ENCODE measurements at regions not wholly inside any gene's neighbourhood (a gene's known extent, or its start where the extent isn't known, plus 50 kb on each side); places are given as distances from the start of the nearest gene placed in this dataset.

DNA sequence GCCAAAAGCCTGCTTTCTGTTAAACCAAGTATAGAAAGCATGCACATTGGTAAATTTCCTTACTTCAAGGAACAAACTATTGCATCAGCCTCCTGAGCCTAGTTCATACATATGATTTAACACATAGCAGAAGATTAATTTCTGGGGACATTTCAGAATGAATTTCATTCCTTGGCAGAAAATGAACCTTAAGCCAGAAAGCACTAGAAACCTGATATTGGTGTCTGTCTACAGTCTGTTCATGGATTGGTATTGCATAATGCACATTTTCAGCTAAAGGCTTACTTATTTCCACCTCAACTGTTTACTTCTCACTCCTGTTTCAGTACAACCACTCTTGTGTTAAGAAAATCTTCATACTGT, 1471.8 kb upstream of the NUDT12 start:
- DNase-seq (ENCODE audit: low read depth, low spot score) (no peak), ATAC-seq (no peak)
- BruUV-seq (replicated peaks): no TSS peak
- Histone ChIP-seq H3K27ac (ENCODE audit: low read depth, low read length) (no peak overlapping the region), H2AFZ (ENCODE audit: low read depth, low read length, poor library complexity, severe bottlenecking) (no peak overlapping the region), H3K4me1 (ENCODE audit: control insufficient read depth in 1 of 2, insufficient read depth in 2 of 2, low read length in 2 of 2) (no peaks in the 10 kb centered on the region), H3K9me2 (ENCODE audit: insufficient read depth) (peaks cover 2% of the 10 kb centered on the region; the same call in 1 of the 2 replicates), H3K4me3 (replicated peaks in 1 of 2; ENCODE audit: low read depth in 1 of 2, low read length in 2 of 2) (no peak overlapping the region), H3K79me2 (ENCODE audit: insufficient read depth, low read length) (no peaks in the 10 kb centered on the region), H3K4me2 (ENCODE audit: low read length) (no peak overlapping the region), H3K27me3 (ENCODE audit: insufficient read depth, low read length) (no peaks in the 10 kb centered on the region), H4K20me1 (ENCODE audit: insufficient read depth) (no peaks in the 10 kb centered on the region), H3K9ac (ENCODE audit: low read length) (no peak overlapping the region), H3K36me3 (ENCODE audit: control insufficient read depth in 1 of 2, insufficient read depth in 2 of 2, low read length in 2 of 2) (no peaks in the 10 kb centered on the region), H3K9me3 (ENCODE audit: control insufficient read depth in 1 of 2, insufficient read depth in 1 of 2, low read depth in 1 of 2, low read length in 2 of 2) (no peaks in the 10 kb centered on the region)
- ChIA-PET RAD21 (ENCODE audit: low non-redundant PET in 1 of 2, low total read pairs in 2 of 2, uncharacterized antibody in 2 of 2, unreplicated experiment in 2 of 2) (no interaction called here), POLR2A (no interaction called here), CTCF (no interaction called here)
- intact Hi-C loops (cut with micrococcal nuclease): no loop called here
- TF ChIP-seq EGR1 (IDR thresholded peaks at IDR 0.05; ENCODE audit: low read depth): no peak
- no peak for TF ChIP-seq SRF (IDR thresholded peaks at IDR 0.05; ENCODE audit: low read depth)
- no peak for TF ChIP-seq YY1 (IDR thresholded peaks at IDR 0.05; ENCODE audit: extremely low read depth, insufficient replicate concordance, low read depth, low read length)
- TF ChIP-seq, protein P1, sequence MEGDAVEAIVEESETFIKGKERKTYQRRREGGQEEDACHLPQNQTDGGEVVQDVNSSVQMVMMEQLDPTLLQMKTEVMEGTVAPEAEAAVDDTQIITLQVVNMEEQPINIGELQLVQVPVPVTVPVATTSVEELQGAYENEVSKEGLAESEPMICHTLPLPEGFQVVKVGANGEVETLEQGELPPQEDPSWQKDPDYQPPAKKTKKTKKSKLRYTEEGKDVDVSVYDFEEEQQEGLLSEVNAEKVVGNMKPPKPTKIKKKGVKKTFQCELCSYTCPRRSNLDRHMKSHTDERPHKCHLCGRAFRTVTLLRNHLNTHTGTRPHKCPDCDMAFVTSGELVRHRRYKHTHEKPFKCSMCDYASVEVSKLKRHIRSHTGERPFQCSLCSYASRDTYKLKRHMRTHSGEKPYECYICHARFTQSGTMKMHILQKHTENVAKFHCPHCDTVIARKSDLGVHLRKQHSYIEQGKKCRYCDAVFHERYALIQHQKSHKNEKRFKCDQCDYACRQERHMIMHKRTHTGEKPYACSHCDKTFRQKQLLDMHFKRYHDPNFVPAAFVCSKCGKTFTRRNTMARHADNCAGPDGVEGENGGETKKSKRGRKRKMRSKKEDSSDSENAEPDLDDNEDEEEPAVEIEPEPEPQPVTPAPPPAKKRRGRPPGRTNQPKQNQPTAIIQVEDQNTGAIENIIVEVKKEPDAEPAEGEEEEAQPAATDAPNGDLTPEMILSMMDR (IDR thresholded peaks at IDR 0.05 in 2 of 3, conservative IDR thresholded peaks at IDR 0.05 in 1 of 3; ENCODE audit: borderline replicate concordance in 1 of 3, insufficient read depth in 1 of 3, low read depth in 2 of 3, low read length in 2 of 3): no peak
- no peak for TF ChIP-seq CBX3 (IDR thresholded peaks at IDR 0.05; ENCODE audit: low read depth)
- no peak for TF ChIP-seq TCF7L2 (IDR thresholded peaks at IDR 0.05; ENCODE audit: borderline replicate concordance, extremely low read depth, insufficient read depth, insufficient read length)
- TF ChIP-seq CEBPB (IDR thresholded peaks at IDR 0.05; ENCODE audit: low read depth): no peak
- TF ChIP-seq EZH2phosphoT487 (IDR thresholded peaks at IDR 0.05; ENCODE audit: borderline replicate concordance): no peak
- TF ChIP-seq POLR2AphosphoS5 (IDR thresholded peaks at IDR 0.05; ENCODE audit: low read depth, low read length): no peak
- TF ChIP-seq ZFX (IDR thresholded peaks at IDR 0.05): no peak
- TF ChIP-seq JUND (IDR thresholded peaks at IDR 0.05): no peak
- TF ChIP-seq RAD21 (IDR thresholded peaks at IDR 0.05; ENCODE audit: low read depth): no peak
- no peak for TF ChIP-seq ZNF274 (IDR thresholded peaks at IDR 0.05; ENCODE audit: low read depth, low read length)
- TF ChIP-seq, protein P2, sequence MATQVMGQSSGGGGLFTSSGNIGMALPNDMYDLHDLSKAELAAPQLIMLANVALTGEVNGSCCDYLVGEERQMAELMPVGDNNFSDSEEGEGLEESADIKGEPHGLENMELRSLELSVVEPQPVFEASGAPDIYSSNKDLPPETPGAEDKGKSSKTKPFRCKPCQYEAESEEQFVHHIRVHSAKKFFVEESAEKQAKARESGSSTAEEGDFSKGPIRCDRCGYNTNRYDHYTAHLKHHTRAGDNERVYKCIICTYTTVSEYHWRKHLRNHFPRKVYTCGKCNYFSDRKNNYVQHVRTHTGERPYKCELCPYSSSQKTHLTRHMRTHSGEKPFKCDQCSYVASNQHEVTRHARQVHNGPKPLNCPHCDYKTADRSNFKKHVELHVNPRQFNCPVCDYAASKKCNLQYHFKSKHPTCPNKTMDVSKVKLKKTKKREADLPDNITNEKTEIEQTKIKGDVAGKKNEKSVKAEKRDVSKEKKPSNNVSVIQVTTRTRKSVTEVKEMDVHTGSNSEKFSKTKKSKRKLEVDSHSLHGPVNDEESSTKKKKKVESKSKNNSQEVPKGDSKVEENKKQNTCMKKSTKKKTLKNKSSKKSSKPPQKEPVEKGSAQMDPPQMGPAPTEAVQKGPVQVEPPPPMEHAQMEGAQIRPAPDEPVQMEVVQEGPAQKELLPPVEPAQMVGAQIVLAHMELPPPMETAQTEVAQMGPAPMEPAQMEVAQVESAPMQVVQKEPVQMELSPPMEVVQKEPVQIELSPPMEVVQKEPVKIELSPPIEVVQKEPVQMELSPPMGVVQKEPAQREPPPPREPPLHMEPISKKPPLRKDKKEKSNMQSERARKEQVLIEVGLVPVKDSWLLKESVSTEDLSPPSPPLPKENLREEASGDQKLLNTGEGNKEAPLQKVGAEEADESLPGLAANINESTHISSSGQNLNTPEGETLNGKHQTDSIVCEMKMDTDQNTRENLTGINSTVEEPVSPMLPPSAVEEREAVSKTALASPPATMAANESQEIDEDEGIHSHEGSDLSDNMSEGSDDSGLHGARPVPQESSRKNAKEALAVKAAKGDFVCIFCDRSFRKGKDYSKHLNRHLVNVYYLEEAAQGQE (IDR thresholded peaks at IDR 0.05; ENCODE audit: low read depth): no peak
- TF ChIP-seq, protein P3, sequence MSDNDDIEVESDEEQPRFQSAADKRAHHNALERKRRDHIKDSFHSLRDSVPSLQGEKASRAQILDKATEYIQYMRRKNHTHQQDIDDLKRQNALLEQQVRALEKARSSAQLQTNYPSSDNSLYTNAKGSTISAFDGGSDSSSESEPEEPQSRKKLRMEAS (IDR thresholded peaks at IDR 0.05): no peak
- TF ChIP-seq POLR2A (IDR thresholded peaks at IDR 0.05; ENCODE audit: borderline replicate concordance, extremely low read depth, insufficient read depth, insufficient read length): no peak
- TF ChIP-seq SP1 (IDR thresholded peaks at IDR 0.05; ENCODE audit: low read depth): no peak
- no peak for TF ChIP-seq SIN3A (IDR thresholded peaks at IDR 0.05; ENCODE audit: low read depth)
- TF ChIP-seq, protein P4, sequence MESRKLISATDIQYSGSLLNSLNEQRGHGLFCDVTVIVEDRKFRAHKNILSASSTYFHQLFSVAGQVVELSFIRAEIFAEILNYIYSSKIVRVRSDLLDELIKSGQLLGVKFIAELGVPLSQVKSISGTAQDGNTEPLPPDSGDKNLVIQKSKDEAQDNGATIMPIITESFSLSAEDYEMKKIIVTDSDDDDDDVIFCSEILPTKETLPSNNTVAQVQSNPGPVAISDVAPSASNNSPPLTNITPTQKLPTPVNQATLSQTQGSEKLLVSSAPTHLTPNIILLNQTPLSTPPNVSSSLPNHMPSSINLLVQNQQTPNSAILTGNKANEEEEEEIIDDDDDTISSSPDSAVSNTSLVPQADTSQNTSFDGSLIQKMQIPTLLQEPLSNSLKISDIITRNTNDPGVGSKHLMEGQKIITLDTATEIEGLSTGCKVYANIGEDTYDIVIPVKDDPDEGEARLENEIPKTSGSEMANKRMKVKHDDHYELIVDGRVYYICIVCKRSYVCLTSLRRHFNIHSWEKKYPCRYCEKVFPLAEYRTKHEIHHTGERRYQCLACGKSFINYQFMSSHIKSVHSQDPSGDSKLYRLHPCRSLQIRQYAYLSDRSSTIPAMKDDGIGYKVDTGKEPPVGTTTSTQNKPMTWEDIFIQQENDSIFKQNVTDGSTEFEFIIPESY (IDR thresholded peaks at IDR 0.05; ENCODE audit: extremely low read depth, insufficient replicate concordance, low read length): no peak
- TF ChIP-seq EZH2 (IDR thresholded peaks at IDR 0.05): no peak

Measured in HCT116 (cell line).